ENCODE measurements at regions not wholly inside any gene's neighbourhood (a gene's known extent, or its start where the extent isn't known, plus 50 kb on each side); places are given as distances from the start of the nearest gene placed in this dataset.

DNA sequence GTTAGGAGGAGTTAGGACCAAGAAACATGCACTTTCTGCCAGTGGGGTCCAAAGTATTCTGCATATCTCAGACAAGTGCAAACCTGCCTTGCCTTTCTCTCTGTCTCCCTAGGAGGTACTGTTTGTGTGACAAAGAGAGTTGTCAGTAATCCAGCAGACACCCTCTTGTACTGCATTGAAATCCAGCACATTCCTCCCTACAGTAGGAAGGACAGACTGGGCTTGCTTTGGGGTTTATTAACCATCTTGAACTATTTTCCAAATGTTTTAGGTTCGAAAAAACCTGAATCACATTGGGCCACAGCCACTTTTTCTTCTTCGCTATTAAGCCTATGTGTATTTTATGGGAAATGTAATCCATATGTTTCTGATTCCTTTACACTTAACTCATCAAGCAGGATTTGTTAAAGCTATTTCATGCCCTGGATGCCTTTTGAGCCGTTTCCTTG is 204.2 kb upstream of the KCNJ16 start:
- H3K4me1 Mint-ChIP-seq: no peaks in the 10 kb centered on the region
- POLR2A ChIA-PET: no interaction called here
- no peaks in the 10 kb centered on the region for H3K4me1 ChIP-seq (ENCODE audit: insufficient read depth, low read length)
- CTCF ChIA-PET: no interaction called here
- H3K27ac ChIP-seq (ENCODE audit: low read depth, low read length): no peak overlapping the region
- H3K27me3 ChIP-seq (ENCODE audit: insufficient read depth, low read length, poor library complexity, severe bottlenecking): no peaks in the 10 kb centered on the region
- no peaks in the 10 kb centered on the region for H3K9me3 ChIP-seq (ENCODE audit: low read length)
- no peaks in the 10 kb centered on the region for H3K36me3 ChIP-seq (ENCODE audit: insufficient read depth, low read length)
- no peaks in the 10 kb centered on the region for H3K36me3 Mint-ChIP-seq
- no peak overlapping the region for H3K27ac Mint-ChIP-seq
- H3K4me3 Mint-ChIP-seq: no peak overlapping the region
- no peaks in the 10 kb centered on the region for H3K27me3 Mint-ChIP-seq
- H3K9me3 Mint-ChIP-seq: peaks cover 4 to 7% (median 6%) of the 10 kb centered on the region in 5 donors
- H3K4me3 ChIP-seq (ENCODE audit: low read length): no peak overlapping the region
- DNase-seq: no peak

DNA sequence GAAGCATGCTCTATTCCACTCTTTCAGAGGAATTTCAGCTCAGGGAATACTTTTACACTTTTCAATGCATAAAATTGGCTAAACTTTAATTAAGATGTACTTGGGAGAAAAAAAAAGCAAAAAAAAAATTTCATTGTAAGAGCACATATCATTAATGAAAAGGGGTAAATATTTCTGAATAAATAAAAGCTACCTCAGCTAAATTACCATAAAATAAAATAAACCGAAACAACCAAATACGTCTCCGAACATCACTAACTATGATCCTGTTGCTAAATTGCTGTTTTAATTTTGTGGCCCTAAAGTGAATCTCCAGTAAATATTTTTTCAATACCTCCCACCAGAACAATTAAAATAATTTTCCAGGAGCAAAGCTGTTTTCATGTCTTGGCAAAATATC is 203.7 kb upstream of the KCNJ16 start:
- no peak overlapping the region for H3K27ac Mint-ChIP-seq
- peaks cover 4 to 7% (median 6%) of the 10 kb centered on the region in 5 donors for H3K9me3 Mint-ChIP-seq
- Histone ChIP-seq H3K36me3 (ENCODE audit: insufficient read depth, low read length) (no peaks in the 10 kb centered on the region), H3K4me3 (ENCODE audit: low read length) (no peak overlapping the region), H3K4me1 (ENCODE audit: insufficient read depth, low read length) (no peaks in the 10 kb centered on the region), H3K9me3 (ENCODE audit: low read length) (no peaks in the 10 kb centered on the region), H3K27ac (ENCODE audit: low read depth, low read length) (no peak overlapping the region), H3K27me3 (ENCODE audit: insufficient read depth, low read length, poor library complexity, severe bottlenecking) (no peaks in the 10 kb centered on the region)
- no peak overlapping the region for H3K4me3 Mint-ChIP-seq
- H3K27me3 Mint-ChIP-seq: no peaks in the 10 kb centered on the region
- DNase-seq: no peak
- no peaks in the 10 kb centered on the region for H3K4me1 Mint-ChIP-seq
- ChIA-PET POLR2A (no interaction called here), CTCF (no interaction called here)
- H3K36me3 Mint-ChIP-seq: no peaks in the 10 kb centered on the region

DNA sequence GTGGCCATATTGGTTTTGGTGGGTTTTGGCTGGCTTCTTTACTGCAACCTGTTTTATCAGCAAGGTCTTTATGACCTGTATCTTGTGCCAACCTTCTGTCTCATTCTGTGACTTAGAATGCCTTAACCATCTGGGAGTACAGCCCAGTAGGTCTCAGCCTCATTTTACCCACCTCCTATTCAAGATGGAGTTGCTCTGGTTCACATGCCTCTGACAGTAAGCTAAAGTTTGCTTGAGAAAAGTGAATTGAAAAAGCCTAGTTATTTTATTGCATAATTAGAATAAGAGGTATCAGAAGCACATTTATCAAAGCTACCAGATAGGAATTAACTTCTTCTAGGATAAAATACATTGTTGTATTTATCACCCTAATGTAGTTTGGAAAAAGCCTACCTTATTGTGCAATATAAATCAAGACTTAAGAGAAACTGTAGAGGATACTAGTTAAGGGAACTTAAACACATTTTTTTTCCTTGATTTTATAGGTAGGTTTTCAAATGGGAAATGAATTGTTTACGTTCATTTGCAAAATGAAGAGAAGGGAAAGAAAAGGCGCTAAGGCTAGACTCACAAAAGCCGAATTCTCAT is 202.3 kb upstream of the KCNJ16 start:
- Mint-ChIP-seq H3K9me3 (peaks cover 4 to 7% (median 5%) of the 10 kb centered on the region in 5 donors), H3K4me3 (no peak overlapping the region), H3K4me1 (no peaks in the 10 kb centered on the region), H3K27ac (no peak overlapping the region), H3K36me3 (no peaks in the 10 kb centered on the region), H3K27me3 (no peaks in the 10 kb centered on the region)
- CTCF ChIA-PET: no interaction called here
- POLR2A ChIA-PET: no interaction called here
- Histone ChIP-seq H3K4me3 (ENCODE audit: low read length) (no peak overlapping the region), H3K27ac (ENCODE audit: low read depth, low read length) (no peak overlapping the region), H3K27me3 (ENCODE audit: insufficient read depth, low read length, poor library complexity, severe bottlenecking) (no peaks in the 10 kb centered on the region), H3K9me3 (ENCODE audit: low read length) (no peaks in the 10 kb centered on the region), H3K36me3 (ENCODE audit: insufficient read depth, low read length) (no peaks in the 10 kb centered on the region), H3K4me1 (ENCODE audit: insufficient read depth, low read length) (no peaks in the 10 kb centered on the region)
- DNase-seq: no peak

DNA sequence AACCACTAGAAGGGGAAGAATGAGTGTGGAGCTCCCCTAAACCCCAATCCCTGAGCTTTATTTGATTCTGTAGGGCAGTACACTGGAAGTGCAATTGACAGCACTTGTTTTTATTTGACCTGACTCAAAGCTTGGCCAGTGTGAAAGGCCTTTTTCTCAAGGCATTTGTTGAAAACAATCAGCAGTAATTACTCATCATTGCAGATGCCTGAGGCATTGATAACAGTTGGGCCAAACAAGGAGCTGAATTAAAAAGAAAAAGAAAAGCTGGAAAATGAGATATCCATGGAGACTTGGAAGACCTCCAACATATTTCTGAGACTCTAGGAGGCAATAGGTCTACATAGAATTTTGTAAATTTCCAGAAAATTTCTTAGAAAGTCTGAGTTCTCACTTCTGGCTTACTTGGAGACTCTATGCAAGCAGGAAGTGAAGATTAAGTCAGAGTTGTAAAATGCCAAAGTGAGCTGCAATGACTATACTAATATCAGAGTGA is 200.8 kb upstream of the KCNJ16 start:
- Mint-ChIP-seq H3K9me3 (peaks cover 0 to 7% (median 4%) of the 10 kb centered on the region in 5 donors), H3K27ac (no peak overlapping the region), H3K27me3 (no peaks in the 10 kb centered on the region), H3K36me3 (no peaks in the 10 kb centered on the region), H3K4me3 (no peak overlapping the region), H3K4me1 (no peaks in the 10 kb centered on the region)
- no peaks in the 10 kb centered on the region for H3K36me3 ChIP-seq (ENCODE audit: insufficient read depth, low read length)
- ChIA-PET POLR2A (no interaction called here), CTCF (no interaction called here)
- DNase-seq: no peak
- H3K4me3 ChIP-seq (ENCODE audit: low read length): no peak overlapping the region
- H3K4me1 ChIP-seq (ENCODE audit: insufficient read depth, low read length): no peaks in the 10 kb centered on the region
- no peaks in the 10 kb centered on the region for H3K9me3 ChIP-seq (ENCODE audit: low read length)
- H3K27ac ChIP-seq (ENCODE audit: low read depth, low read length): no peak overlapping the region
- H3K27me3 ChIP-seq (ENCODE audit: insufficient read depth, low read length, poor library complexity, severe bottlenecking): no peaks in the 10 kb centered on the region

DNA sequence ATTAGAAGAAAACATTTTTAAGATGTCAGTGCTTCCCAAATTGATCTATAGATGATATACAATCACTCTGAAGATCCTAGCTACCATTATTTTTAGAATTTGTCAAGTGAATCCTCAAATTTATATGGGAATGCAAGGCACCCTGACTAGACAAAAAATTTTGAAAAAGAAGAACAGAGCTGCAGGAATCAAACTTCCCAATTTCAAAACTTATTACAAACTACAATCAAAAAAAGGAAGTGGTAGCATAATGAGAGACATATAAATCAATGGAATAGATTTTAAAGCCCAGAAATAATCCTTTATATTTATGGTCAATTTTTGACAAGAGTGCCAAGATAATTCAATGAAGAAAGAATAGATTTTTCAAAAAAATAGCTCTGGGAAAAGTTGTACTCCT is 198.3 kb upstream of the KCNJ16 start:
- Histone ChIP-seq H3K4me3 (ENCODE audit: low read length) (no peak overlapping the region), H3K27me3 (ENCODE audit: insufficient read depth, low read length, poor library complexity, severe bottlenecking) (no peaks in the 10 kb centered on the region), H3K27ac (ENCODE audit: low read depth, low read length) (no peak overlapping the region), H3K36me3 (ENCODE audit: insufficient read depth, low read length) (no peaks in the 10 kb centered on the region), H3K9me3 (ENCODE audit: low read length) (no peaks in the 10 kb centered on the region), H3K4me1 (ENCODE audit: insufficient read depth, low read length) (no peaks in the 10 kb centered on the region)
- ChIA-PET POLR2A (no interaction called here), CTCF (no interaction called here)
- Mint-ChIP-seq H3K27me3 (no peaks in the 10 kb centered on the region), H3K9me3 (peaks cover 0 to 6% (median 2%) of the 10 kb centered on the region in 5 donors), H3K27ac (no peak overlapping the region), H3K4me3 (no peak overlapping the region), H3K36me3 (no peaks in the 10 kb centered on the region), H3K4me1 (no peaks in the 10 kb centered on the region)
- no peak for DNase-seq

DNA sequence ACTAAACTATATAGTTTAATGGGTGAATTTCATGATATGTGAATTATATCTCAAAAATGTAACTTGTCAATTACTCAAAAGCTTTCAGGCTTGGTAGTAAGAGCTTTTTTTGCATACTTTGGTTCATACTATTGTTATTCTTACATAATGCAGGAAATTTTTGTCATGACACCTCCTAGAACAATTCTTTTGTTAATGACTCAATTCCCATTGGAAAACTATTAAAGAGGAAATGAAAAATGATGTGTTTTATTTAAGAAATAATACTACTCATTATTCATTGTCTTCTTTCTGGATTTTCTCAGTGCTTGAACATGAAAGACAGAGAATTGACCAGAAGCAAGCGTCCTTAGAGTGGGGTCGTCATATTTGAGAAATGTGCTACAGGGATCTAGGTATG is 196.4 kb upstream of the KCNJ16 start:
- no peaks in the 10 kb centered on the region for H3K27me3 Mint-ChIP-seq
- no peaks in the 10 kb centered on the region for H3K36me3 ChIP-seq (ENCODE audit: insufficient read depth, low read length)
- H3K27ac Mint-ChIP-seq: no peak overlapping the region
- H3K4me1 Mint-ChIP-seq: no peaks in the 10 kb centered on the region
- H3K4me1 ChIP-seq (ENCODE audit: insufficient read depth, low read length): no peaks in the 10 kb centered on the region
- H3K4me3 Mint-ChIP-seq: no peak overlapping the region
- ChIA-PET POLR2A (no interaction called here), CTCF (no interaction called here)
- no peaks in the 10 kb centered on the region for H3K36me3 Mint-ChIP-seq
- no peaks in the 10 kb centered on the region for H3K9me3 ChIP-seq (ENCODE audit: low read length)
- peaks cover 0 to 3% (median 2%) of the 10 kb centered on the region in 5 donors for H3K9me3 Mint-ChIP-seq
- H3K27me3 ChIP-seq (ENCODE audit: insufficient read depth, low read length, poor library complexity, severe bottlenecking): no peaks in the 10 kb centered on the region
- no peak for DNase-seq
- no peak overlapping the region for H3K4me3 ChIP-seq (ENCODE audit: low read length)
- no peak overlapping the region for H3K27ac ChIP-seq (ENCODE audit: low read depth, low read length)

DNA sequence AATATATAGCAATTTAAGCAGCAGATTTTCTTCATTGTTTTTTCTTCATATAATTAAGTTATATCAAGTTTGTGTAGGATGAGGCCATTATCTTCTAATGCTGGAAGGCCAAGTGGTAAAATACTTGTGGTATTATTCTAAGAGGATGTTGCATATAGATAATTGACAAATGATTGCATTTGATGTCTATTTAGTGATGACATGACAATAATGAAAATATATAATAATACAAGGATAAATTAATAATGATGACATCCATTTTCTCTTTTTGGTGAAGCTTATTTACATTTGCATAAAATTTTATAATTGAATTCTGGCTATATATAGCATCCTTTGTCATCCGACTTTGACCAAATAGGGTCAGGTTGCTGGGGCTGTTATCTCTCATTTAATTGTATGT is 195.4 kb upstream of the KCNJ16 start:
- H3K9me3 ChIP-seq (ENCODE audit: low read length): no peaks in the 10 kb centered on the region
- H3K9me3 Mint-ChIP-seq: peaks cover 0 to 3% (median 2%) of the 10 kb centered on the region in 5 donors
- no peak overlapping the region for H3K27ac ChIP-seq (ENCODE audit: low read depth, low read length)
- no peaks in the 10 kb centered on the region for H3K4me1 Mint-ChIP-seq
- H3K27ac Mint-ChIP-seq: no peak overlapping the region
- CTCF ChIA-PET: no interaction called here
- POLR2A ChIA-PET: no interaction called here
- no peak overlapping the region for H3K4me3 ChIP-seq (ENCODE audit: low read length)
- H3K36me3 ChIP-seq (ENCODE audit: insufficient read depth, low read length): no peaks in the 10 kb centered on the region
- H3K4me1 ChIP-seq (ENCODE audit: insufficient read depth, low read length): no peaks in the 10 kb centered on the region
- H3K36me3 Mint-ChIP-seq: no peaks in the 10 kb centered on the region
- H3K4me3 Mint-ChIP-seq: no peak overlapping the region
- no peaks in the 10 kb centered on the region for H3K27me3 Mint-ChIP-seq
- no peak for DNase-seq
- no peaks in the 10 kb centered on the region for H3K27me3 ChIP-seq (ENCODE audit: insufficient read depth, low read length, poor library complexity, severe bottlenecking)

DNA sequence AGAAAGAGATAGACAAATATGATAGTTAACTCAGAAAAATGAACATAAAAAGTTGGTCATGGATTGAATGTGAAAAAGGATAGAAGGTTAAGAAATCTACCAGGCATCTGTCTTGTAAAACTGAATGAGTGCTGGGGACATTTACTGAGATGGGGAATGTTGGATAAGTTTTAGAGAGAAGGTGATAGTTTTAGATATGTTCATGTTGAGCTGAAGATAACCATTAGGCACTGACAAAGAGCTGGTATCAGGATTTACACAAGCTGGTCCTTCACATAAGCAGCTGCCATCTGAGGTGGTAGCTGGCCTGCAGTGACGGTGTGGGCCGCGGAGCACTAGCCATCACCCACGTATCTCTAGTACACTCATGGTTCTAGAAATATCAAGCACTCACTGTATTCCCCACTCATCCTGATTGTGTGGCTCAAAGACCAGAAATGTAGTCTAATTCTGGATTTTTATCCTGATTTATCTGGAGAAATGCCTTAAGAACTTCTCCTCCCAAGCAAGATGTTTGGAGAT is 194.4 kb upstream of the KCNJ16 start:
- Mint-ChIP-seq H3K27ac (no peak overlapping the region), H3K4me3 (no peak overlapping the region), H3K27me3 (no peaks in the 10 kb centered on the region), H3K9me3 (peaks cover 0 to 3% (median 0%) of the 10 kb centered on the region in 5 donors), H3K36me3 (no peaks in the 10 kb centered on the region), H3K4me1 (no peaks in the 10 kb centered on the region)
- no peaks in the 10 kb centered on the region for H3K9me3 ChIP-seq (ENCODE audit: low read length)
- no peaks in the 10 kb centered on the region for H3K27me3 ChIP-seq (ENCODE audit: insufficient read depth, low read length, poor library complexity, severe bottlenecking)
- POLR2A ChIA-PET: no interaction called here
- no peaks in the 10 kb centered on the region for H3K36me3 ChIP-seq (ENCODE audit: insufficient read depth, low read length)
- no peak overlapping the region for H3K27ac ChIP-seq (ENCODE audit: low read depth, low read length)
- H3K4me3 ChIP-seq (ENCODE audit: low read length): no peak overlapping the region
- DNase-seq: no peak
- no peaks in the 10 kb centered on the region for H3K4me1 ChIP-seq (ENCODE audit: insufficient read depth, low read length)
- CTCF ChIA-PET: no interaction called here
